ENCODE measurements at regions not wholly inside any gene's neighbourhood (a gene's known extent, or its start where the extent isn't known, plus 50 kb on each side); places are given as distances from the start of the nearest gene placed in this dataset.

- no peak for TF ChIP-seq CTCF (IDR thresholded peaks at IDR 0.05; ENCODE audit: low read depth, low read length)
- TF ChIP-seq EZH2phosphoT487 (IDR thresholded peaks at IDR 0.05; ENCODE audit: low read depth) = no peak
Measured at GRCh38 chr22:44566911-44567310, 68.9 kb upstream of the RTL6 start.

Measured in OCI-LY3 (cell line).